ENCODE measurements at regions not wholly inside any gene's neighbourhood (a gene's known extent, or its start where the extent isn't known, plus 50 kb on each side); places are given as distances from the start of the nearest gene placed in this dataset.
A peak's percentile ranks its signal among the peaks of the same experiment; 100 is the strongest.

- no peaks in the 10 kb centered on the region for H3K9me3 Mint-ChIP-seq (ENCODE audit: unreplicated experiment)
- TF ChIP-seq CTCF (IDR thresholded peaks at IDR 0.05; ENCODE audit: unreplicated experiment) = no peak
- POLR2A ChIA-PET = no interaction called here
- no TSS peak for BruUV-seq (replicated peaks)
- DNase-seq (ENCODE audit: unreplicated experiment) = no peak
- no peak overlapping the region for H3K27ac Mint-ChIP-seq (ENCODE audit: low read depth, unreplicated experiment)
- intact Hi-C loops (cut with micrococcal nuclease) = no loop called here
- H3K4me3 Mint-ChIP-seq (ENCODE audit: unreplicated experiment) = no peak overlapping the region
- CTCF ChIA-PET = no interaction called here
- H3K36me3 Mint-ChIP-seq (ENCODE audit: insufficient read depth, unreplicated experiment) = no peaks in the 10 kb centered on the region
- peaks cover 85% of the 10 kb centered on the region for H3K27me3 Mint-ChIP-seq (ENCODE audit: insufficient read depth, unreplicated experiment)
- no peaks in the 10 kb centered on the region for H3K4me1 Mint-ChIP-seq (ENCODE audit: insufficient read depth, unreplicated experiment)
Measured at GRCh38 chr5:60173667-60174066, 280.1 kb upstream of the PDE4D start.

GRCh38 chr5:60163762-60164161, 270.2 kb upstream of the PDE4D start:
- ChIA-PET POLR2A (no interaction called here), CTCF (no interaction called here)
- intact Hi-C loops (cut with micrococcal nuclease) = no loop called here
- no TSS peak for BruUV-seq (replicated peaks)
- TF ChIP-seq CTCF (IDR thresholded peaks at IDR 0.05; ENCODE audit: unreplicated experiment) = no peak
- Mint-ChIP-seq H3K4me1 (ENCODE audit: insufficient read depth, unreplicated experiment) (no peaks in the 10 kb centered on the region), H3K36me3 (ENCODE audit: insufficient read depth, unreplicated experiment) (no peaks in the 10 kb centered on the region), H3K9me3 (ENCODE audit: unreplicated experiment) (no peaks in the 10 kb centered on the region), H3K27me3 (ENCODE audit: insufficient read depth, unreplicated experiment) (peaks cover 57% of the 10 kb centered on the region), H3K4me3 (ENCODE audit: unreplicated experiment) (no peak overlapping the region), H3K27ac (ENCODE audit: low read depth, unreplicated experiment) (no peak overlapping the region)
- DNase-seq (ENCODE audit: unreplicated experiment) = no peak

GRCh38 chr5:60162441-60162840, 268.9 kb upstream of the PDE4D start:
- no peak overlapping the region for H3K4me3 Mint-ChIP-seq (ENCODE audit: unreplicated experiment)
- TF ChIP-seq CTCF (IDR thresholded peaks at IDR 0.05; ENCODE audit: unreplicated experiment) = no peak
- ChIA-PET POLR2A (interaction anchor here (0.7 kb wide), 1 partner anchor 99 kb away, joined by 3 read pairs; no protein-coding TSS in a partner anchor), CTCF (interaction anchor here (0.5 to 2.1 kb wide), 4 partner anchors 10 to 354 kb away, joined by 3 to 11 read pairs (median 6); no protein-coding TSS in a partner anchor)
- DNase-seq (ENCODE audit: unreplicated experiment) = no peak
- no peaks in the 10 kb centered on the region for H3K4me1 Mint-ChIP-seq (ENCODE audit: insufficient read depth, unreplicated experiment)
- no peaks in the 10 kb centered on the region for H3K36me3 Mint-ChIP-seq (ENCODE audit: insufficient read depth, unreplicated experiment)
- BruUV-seq (replicated peaks) = no TSS peak
- H3K27ac Mint-ChIP-seq (ENCODE audit: low read depth, unreplicated experiment) = no peak overlapping the region
- H3K9me3 Mint-ChIP-seq (ENCODE audit: unreplicated experiment) = no peaks in the 10 kb centered on the region
- intact Hi-C loops (cut with micrococcal nuclease) = no loop called here
- H3K27me3 Mint-ChIP-seq (ENCODE audit: insufficient read depth, unreplicated experiment) = peaks cover 53% of the 10 kb centered on the region

- no peaks in the 10 kb centered on the region for H3K36me3 Mint-ChIP-seq (ENCODE audit: insufficient read depth, unreplicated experiment)
- peak; percentile 35 for TF ChIP-seq CTCF (IDR thresholded peaks at IDR 0.05; ENCODE audit: unreplicated experiment)
- no peaks in the 10 kb centered on the region for H3K4me1 Mint-ChIP-seq (ENCODE audit: insufficient read depth, unreplicated experiment)
- no peak overlapping the region for H3K4me3 Mint-ChIP-seq (ENCODE audit: unreplicated experiment)
- H3K9me3 Mint-ChIP-seq (ENCODE audit: unreplicated experiment) = no peaks in the 10 kb centered on the region
- ChIA-PET POLR2A (interaction anchor here (0.7 kb wide), 1 partner anchor 98 kb away, joined by 3 read pairs; no protein-coding TSS in a partner anchor), CTCF (interaction anchor here (0.5 to 2.1 kb wide), 3 partner anchors 260 to 353 kb away, joined by 3 to 11 read pairs (median 7); no protein-coding TSS in a partner anchor)
- peaks cover 50% of the 10 kb centered on the region for H3K27me3 Mint-ChIP-seq (ENCODE audit: insufficient read depth, unreplicated experiment)
- intact Hi-C loops (cut with micrococcal nuclease) = loop anchor here (1.0 kb wide), 1 partner anchor 351 kb away; no protein-coding TSS in a partner anchor
- peak; percentile 40 for DNase-seq (ENCODE audit: unreplicated experiment)
- H3K27ac Mint-ChIP-seq (ENCODE audit: low read depth, unreplicated experiment) = no peak overlapping the region
- BruUV-seq (replicated peaks) = no TSS peak
Measured at GRCh38 chr5:60161340-60161934, 267.9 kb upstream of the PDE4D start.

All from MCF 10A (cell line).